Activated naive CD8-positive, alpha-beta T cell treated with anti-CD3 and anti-CD28 coated beads, Interleukin-2, amount 10 ng/mL, durations not matched to agents 7 days and 5 days (primary cell): ENCODE measurements at regions not wholly inside any gene's neighbourhood (a gene's known extent, or its start where the extent isn't known, plus 50 kb on each side); places are given as distances from the start of the nearest gene placed in this dataset.
"Not testable (repeated sequence)": the region's sequence is repeated elsewhere in the genome, so short reads cannot be mapped to it uniquely, and the experiment has no call there.

ENCODE experiments used
- ATAC-seq: fragments of 150-1000 bp; cut with Tn5 transposase; one replicate; pipeline ENCODE4 v1.10.0; 2021; ENCODE audit warnings: low read depth, moderate library complexity
- POLR2A ChIA-PET: fragments of 350-600 bp; sonication (Branson Sonifier 250); formaldehyde crosslinking; loops from one replicate; lab custom pipeline; 2021; ENCODE audit warnings: antibody characterized with exemption; lab: Charles Lee
- DNase-seq: peaks from one replicate; pipeline ENCODE4 v3.0.0; 2021
- H3K27ac Mint-ChIP-seq: one replicate; pipeline ENCODE4 v1.8.0; 2022; ENCODE audit warnings: mild to moderate bottlenecking, mixed read lengths
- H3K27me3 Mint-ChIP-seq: one replicate; pipeline ENCODE4 v1.8.0; 2022; ENCODE audit warnings: mild to moderate bottlenecking, moderate library complexity, mixed read lengths
- H3K36me3 Mint-ChIP-seq: one replicate; pipeline ENCODE4 v1.8.0; 2021; ENCODE audit warnings: mild to moderate bottlenecking, mixed read lengths
- H3K4me1 Mint-ChIP-seq: one replicate; pipeline ENCODE4 v1.8.0; 2021; ENCODE audit warnings: mixed read lengths
- H3K4me3 Mint-ChIP-seq: one replicate; pipeline ENCODE4 v1.8.0; 2022; ENCODE audit warnings: mild to moderate bottlenecking, moderate library complexity, mixed read lengths
- H3K9me3 Mint-ChIP-seq: one replicate; pipeline ENCODE4 v1.8.0; 2021; ENCODE audit warnings: mixed read lengths

- Mint-ChIP-seq H3K36me3 (no peaks in the 10 kb centered on the region), H3K27ac (no peak overlapping the region), H3K4me3 (no peak overlapping the region), H3K9me3 (no peaks in the 10 kb centered on the region), H3K4me1 (no peaks in the 10 kb centered on the region), H3K27me3 (no peaks in the 10 kb centered on the region)
- DNase-seq (no peak), ATAC-seq (no peak)
- POLR2A ChIA-PET = no interaction called here
Observed at GRCh38 chr7:115638853-115639252, 391.7 kb downstream of the TFEC start.

- Mint-ChIP-seq H3K4me1 (no peaks in the 10 kb centered on the region), H3K4me3 (no peak overlapping the region), H3K9me3 (no peaks in the 10 kb centered on the region), H3K36me3 (no peaks in the 10 kb centered on the region), H3K27me3 (no peaks in the 10 kb centered on the region), H3K27ac (no peak overlapping the region)
- ATAC-seq (no peak), DNase-seq (no peak)
- POLR2A ChIA-PET = no interaction called here
Observed at GRCh38 chr7:115637128-115637527, 393.4 kb downstream of the TFEC start.

DNA sequence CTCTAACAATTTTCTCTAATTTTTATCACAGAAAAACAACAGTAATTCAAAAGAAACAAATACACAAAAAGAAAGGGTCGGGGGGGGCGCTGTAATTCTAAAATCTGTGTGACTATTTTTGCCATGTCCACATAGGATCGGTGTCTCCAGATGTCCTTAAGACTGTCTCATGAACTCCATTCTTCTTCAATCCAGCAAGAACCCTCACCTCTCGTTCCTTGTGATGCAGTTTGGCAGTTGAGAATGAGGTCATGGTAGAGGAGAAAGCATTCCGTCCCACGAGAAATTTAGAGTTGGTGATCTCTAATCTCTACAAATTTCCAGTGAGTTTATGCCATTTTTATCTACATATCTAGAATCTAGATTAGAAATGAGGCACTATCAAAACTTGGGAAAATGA lies 394.7 kb downstream of the TFEC start:
- Mint-ChIP-seq H3K4me1 (no peaks in the 10 kb centered on the region), H3K9me3 (no peaks in the 10 kb centered on the region), H3K4me3 (no peak overlapping the region), H3K27me3 (no peaks in the 10 kb centered on the region), H3K27ac (no peak overlapping the region), H3K36me3 (no peaks in the 10 kb centered on the region)
- POLR2A ChIA-PET = no interaction called here
- no peak for DNase-seq
- no peak for ATAC-seq

- Mint-ChIP-seq H3K4me1 (no peaks in the 10 kb centered on the region), H3K27ac (no peak overlapping the region), H3K36me3 (no peaks in the 10 kb centered on the region), H3K27me3 (no peaks in the 10 kb centered on the region), H3K4me3 (no peak overlapping the region), H3K9me3 (no peaks in the 10 kb centered on the region)
- no peak for DNase-seq
- ATAC-seq = no peak
- POLR2A ChIA-PET = no interaction called here
Observed at GRCh38 chr7:115635376-115635775, 395.2 kb downstream of the TFEC start.

DNA sequence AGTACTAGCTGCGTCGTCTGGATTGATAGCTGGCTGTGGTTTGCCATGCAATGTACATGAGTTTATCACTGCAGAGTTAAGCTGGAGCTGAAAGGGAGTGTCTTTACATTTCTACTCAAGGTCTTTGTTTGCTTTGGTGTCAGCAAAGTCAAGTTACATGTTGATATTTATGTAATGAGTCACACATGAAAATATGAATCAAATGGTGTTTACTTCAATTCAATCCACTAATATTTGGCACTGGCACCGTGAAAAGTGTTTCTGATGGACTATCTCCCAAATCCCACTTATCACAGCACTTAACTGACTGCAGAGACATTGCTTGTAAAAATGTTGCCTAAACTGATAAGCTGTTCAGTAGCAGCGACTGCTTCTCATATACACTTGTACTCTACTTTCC lies 395.9 kb downstream of the TFEC start:
- no peak for ATAC-seq
- Mint-ChIP-seq H3K36me3 (no peaks in the 10 kb centered on the region), H3K4me3 (no peak overlapping the region), H3K9me3 (no peaks in the 10 kb centered on the region), H3K27ac (no peak overlapping the region), H3K4me1 (no peaks in the 10 kb centered on the region), H3K27me3 (no peaks in the 10 kb centered on the region)
- no peak for DNase-seq
- POLR2A ChIA-PET = no interaction called here

DNA sequence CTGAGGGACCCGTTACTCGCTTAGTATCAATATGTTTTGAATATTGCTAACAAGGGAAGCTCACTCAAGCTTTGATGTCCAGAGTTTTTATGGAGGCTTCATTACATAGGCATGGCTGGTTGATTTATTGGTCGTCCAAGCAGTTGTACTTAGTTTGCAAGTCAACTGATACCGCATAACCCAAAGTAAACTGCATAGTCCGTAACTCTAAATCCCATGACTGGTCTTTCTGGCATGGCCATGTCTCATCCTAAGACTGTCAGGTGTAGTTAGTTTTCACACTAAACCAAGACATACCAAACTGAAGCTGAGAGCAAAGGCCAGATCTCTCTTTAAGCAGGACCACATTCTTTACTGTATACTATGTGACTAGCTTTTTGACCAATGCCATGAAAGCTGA lies 397.9 kb downstream of the TFEC start:
- POLR2A ChIA-PET = no interaction called here
- no peak for DNase-seq
- Mint-ChIP-seq H3K4me3 (no peak overlapping the region), H3K9me3 (no peaks in the 10 kb centered on the region), H3K27ac (no peak overlapping the region), H3K4me1 (no peaks in the 10 kb centered on the region), H3K36me3 (no peaks in the 10 kb centered on the region), H3K27me3 (no peaks in the 10 kb centered on the region)
- ATAC-seq = no peak

DNA sequence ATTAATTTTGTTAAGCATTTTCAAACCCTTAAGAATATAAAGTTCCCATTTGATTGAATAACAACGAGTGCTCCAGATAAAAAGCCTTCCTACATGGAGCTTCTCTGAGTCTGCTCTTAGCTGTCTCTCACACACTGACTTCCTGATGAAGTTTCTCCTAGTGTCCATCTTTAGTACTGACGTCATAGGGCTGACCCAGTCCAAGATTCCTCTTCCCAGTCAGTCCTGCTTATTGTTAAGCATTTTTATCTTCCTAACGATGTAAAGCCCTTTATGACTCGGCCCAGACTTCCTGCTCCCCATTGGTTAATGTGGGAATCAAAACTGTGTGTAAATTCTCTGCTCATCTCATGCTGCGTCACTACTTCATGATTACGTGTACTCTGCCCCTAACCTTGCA lies 398.8 kb downstream of the TFEC start:
- Mint-ChIP-seq H3K27ac (no peak overlapping the region), H3K9me3 (no peaks in the 10 kb centered on the region), H3K27me3 (no peaks in the 10 kb centered on the region), H3K4me1 (no peaks in the 10 kb centered on the region), H3K36me3 (no peaks in the 10 kb centered on the region), H3K4me3 (no peak overlapping the region)
- ATAC-seq = no peak
- POLR2A ChIA-PET = no interaction called here
- no peak for DNase-seq

GRCh38 chr7:115630049-115630448 lies 400.5 kb downstream of the TFEC start:
- POLR2A ChIA-PET = no interaction called here
- Mint-ChIP-seq H3K4me3 (no peak overlapping the region), H3K36me3 (no peaks in the 10 kb centered on the region), H3K27me3 (no peaks in the 10 kb centered on the region), H3K4me1 (no peaks in the 10 kb centered on the region), H3K27ac (no peak overlapping the region), H3K9me3 (no peaks in the 10 kb centered on the region)
- no peak for ATAC-seq
- no peak for DNase-seq

GRCh38 chr7:115618676-115619075 lies 411.9 kb downstream of the TFEC start:
- no peaks in the 10 kb centered on the region for H3K36me3 Mint-ChIP-seq
- H3K4me3 Mint-ChIP-seq = no peak overlapping the region
- no peak overlapping the region for H3K27ac Mint-ChIP-seq
- no peaks in the 10 kb centered on the region for H3K27me3 Mint-ChIP-seq
- no peaks in the 10 kb centered on the region for H3K4me1 Mint-ChIP-seq
- no peak for ATAC-seq
- no peak for DNase-seq
- H3K9me3 Mint-ChIP-seq = peaks cover 2% of the 10 kb centered on the region
- POLR2A ChIA-PET = no interaction called here

GRCh38 chr7:115613836-115614235 lies 416.7 kb downstream of the TFEC start:
- Mint-ChIP-seq H3K4me3 (no peak overlapping the region), H3K27ac (no peak overlapping the region), H3K36me3 (no peaks in the 10 kb centered on the region), H3K4me1 (no peaks in the 10 kb centered on the region), H3K9me3 (peaks cover 2% of the 10 kb centered on the region), H3K27me3 (no peaks in the 10 kb centered on the region)
- ATAC-seq = no peak
- POLR2A ChIA-PET = no interaction called here
- DNase-seq = no peak

GRCh38 chr7:115603416-115603815 lies 427.1 kb downstream of the TFEC start:
- DNase-seq = no peak
- Mint-ChIP-seq H3K36me3 (no peaks in the 10 kb centered on the region), H3K4me3 (no peak overlapping the region), H3K4me1 (no peaks in the 10 kb centered on the region), H3K27me3 (no peaks in the 10 kb centered on the region), H3K27ac (no peak overlapping the region), H3K9me3 (peaks cover 2% of the 10 kb centered on the region)
- ATAC-seq = no peak
- POLR2A ChIA-PET = no interaction called here

DNA sequence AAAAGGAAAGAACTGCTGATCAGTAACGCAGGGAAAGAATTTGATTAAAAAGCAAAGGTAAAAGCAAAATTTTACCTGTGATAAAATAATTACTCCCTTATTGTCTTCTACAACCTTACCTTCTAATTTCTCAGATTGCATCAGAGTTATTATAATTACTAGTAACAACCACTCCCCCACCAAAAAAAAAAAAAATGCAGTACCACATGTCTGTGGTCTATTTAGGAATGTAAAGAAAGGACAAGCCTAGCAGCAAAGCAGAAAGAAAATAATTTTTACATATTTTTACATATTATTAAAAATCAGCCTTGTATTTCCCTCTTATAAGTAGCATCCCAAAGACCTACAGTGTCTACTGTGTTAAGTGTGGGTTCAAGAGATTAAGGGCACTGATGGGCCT lies 430.4 kb downstream of the TFEC start:
- Mint-ChIP-seq H3K27ac (no peak overlapping the region), H3K4me1 (no peaks in the 10 kb centered on the region), H3K4me3 (no peak overlapping the region), H3K27me3 (no peaks in the 10 kb centered on the region), H3K9me3 (peaks cover 3% of the 10 kb centered on the region), H3K36me3 (no peaks in the 10 kb centered on the region)
- POLR2A ChIA-PET = no interaction called here
- ATAC-seq = no peak
- DNase-seq = no peak

GRCh38 chr7:115599184-115599583 lies 431.4 kb downstream of the TFEC start:
- ATAC-seq, DNase-seq, H3K4me1 Mint-ChIP-seq, H3K9me3 Mint-ChIP-seq, H3K36me3 Mint-ChIP-seq, H3K4me3 Mint-ChIP-seq, POLR2A ChIA-PET, H3K27me3 Mint-ChIP-seq, H3K27ac Mint-ChIP-seq: not testable (repeated sequence)

DNA sequence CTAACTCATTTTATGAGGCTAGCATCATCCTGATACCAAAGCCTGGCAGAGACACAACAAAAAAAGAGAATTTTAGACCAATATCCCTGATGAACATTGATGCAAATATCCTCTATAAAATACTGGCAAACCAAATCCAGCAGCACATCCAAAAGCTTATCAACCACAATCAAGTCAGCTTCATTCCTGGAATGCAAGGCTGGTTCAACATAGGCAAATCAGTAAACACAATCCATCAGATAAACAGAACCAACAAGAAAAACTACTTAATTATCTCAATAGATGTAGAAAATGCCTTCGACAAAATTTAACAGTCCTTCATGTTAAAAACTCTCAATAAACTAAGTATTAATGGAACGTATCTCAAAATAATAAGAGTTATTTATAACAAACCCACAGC lies 433.3 kb downstream of the TFEC start:
- POLR2A ChIA-PET, H3K27me3 Mint-ChIP-seq, ATAC-seq, H3K36me3 Mint-ChIP-seq, H3K4me3 Mint-ChIP-seq, H3K4me1 Mint-ChIP-seq, H3K9me3 Mint-ChIP-seq, H3K27ac Mint-ChIP-seq, DNase-seq: not testable (repeated sequence)

DNA sequence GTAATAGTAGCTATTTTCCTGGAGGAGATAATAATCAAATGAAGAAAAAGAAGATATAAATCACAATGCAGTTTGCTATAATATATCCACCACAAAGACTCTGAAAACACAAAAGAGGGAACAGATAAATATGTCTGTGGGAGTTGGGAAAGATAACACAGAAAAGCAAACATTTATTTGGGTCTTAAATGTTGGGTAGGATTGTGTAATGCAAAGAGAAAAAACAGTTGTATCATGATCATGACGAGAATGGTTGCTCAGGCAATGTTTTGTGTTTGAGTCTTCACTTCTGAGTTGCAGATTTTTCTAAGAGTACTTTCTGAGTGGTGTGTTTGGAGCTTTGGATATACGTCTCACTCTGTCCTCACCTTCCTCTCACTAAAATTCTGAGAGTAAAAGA lies 437.5 kb downstream of the TFEC start:
- no peak overlapping the region for H3K27ac Mint-ChIP-seq
- H3K4me3 Mint-ChIP-seq = no peak overlapping the region
- H3K27me3 Mint-ChIP-seq = no peaks in the 10 kb centered on the region
- H3K36me3 Mint-ChIP-seq = no peaks in the 10 kb centered on the region
- no peaks in the 10 kb centered on the region for H3K4me1 Mint-ChIP-seq
- DNase-seq = no peak
- no peak for ATAC-seq
- POLR2A ChIA-PET = no interaction called here
- H3K9me3 Mint-ChIP-seq = peaks cover 6% of the 10 kb centered on the region
